Activated CD8-positive, alpha-beta memory T cell treated with anti-CD3 and anti-CD28 coated beads, Interleukin-2, amount 50 U/mL, for 48 hours (primary cell): ENCODE measurements at regions not wholly inside any gene's neighbourhood (a gene's known extent, or its start where the extent isn't known, plus 50 kb on each side); places are given as distances from the start of the nearest gene placed in this dataset.

Experiments
- DNase-seq: peaks from one replicate; pipeline ENCODE4 v3.0.0-alpha.2; 2020

- DNase-seq: no peak
Observed at GRCh38 chr1:208552928-208553327, 308.7 kb upstream of the PLXNA2 start.

- no peak for DNase-seq
Observed at GRCh38 chr1:208556461-208556860, 312.3 kb upstream of the PLXNA2 start.

- DNase-seq: no peak
Observed at GRCh38 chr1:208557046-208557722, 313.0 kb upstream of the PLXNA2 start.

DNA sequence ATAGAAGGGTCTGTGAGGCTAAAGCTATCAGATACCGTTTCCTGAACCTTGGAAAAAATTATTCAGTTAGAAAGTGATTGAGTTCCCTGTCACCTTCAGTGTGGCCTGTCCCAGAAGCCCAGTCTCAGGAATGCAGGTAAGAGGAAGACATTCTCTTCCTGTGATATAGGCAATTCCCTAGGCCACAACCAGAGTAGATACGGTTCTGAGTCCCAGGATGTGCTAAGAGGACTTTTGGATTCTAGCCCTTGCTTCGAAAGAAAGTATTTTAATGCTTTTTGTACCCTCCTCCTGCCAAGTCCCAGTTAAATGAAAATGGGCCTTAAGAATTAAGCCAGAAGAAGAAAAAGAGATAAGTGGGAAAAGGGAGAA is 313.5 kb upstream of the PLXNA2 start:
- no peak for DNase-seq

DNA sequence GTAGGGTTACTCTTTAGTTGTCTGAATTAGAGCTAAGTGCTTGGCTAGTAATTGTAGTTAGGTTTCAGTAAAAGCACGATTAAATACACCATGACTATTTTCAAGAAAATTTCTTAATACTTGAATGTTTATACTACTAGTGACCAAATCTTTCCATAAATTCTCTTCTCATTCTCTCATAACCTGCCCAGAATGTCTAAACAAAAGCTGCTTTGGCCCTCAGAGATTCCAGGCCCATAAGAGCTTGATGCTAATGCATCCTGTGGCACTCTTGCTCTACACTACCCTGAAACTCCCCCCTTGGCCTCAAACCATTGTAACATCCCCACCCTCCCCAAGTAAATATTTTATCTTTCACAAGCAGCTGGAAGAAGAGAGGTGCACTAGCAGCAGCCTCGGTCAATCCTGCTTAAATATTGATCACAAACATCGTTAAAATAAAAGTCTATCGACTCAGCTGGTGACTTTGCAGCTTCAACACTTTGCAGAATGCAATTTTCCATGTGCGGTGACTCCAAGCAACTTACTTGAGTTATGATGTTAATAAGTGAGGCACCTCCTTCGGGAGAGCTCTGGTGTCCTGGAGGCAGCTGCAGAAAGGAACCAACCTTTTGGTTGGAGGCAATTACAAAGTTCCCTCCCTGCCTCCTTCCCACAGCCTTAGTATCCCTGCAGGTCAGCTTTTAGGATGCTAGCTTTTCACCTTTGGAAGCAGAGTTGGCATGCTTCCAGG is 315.6 kb upstream of the PLXNA2 start:
- DNase-seq: no peak

- DNase-seq: no peak
Observed at GRCh38 chr1:208562151-208562960, 318.2 kb upstream of the PLXNA2 start.

DNA sequence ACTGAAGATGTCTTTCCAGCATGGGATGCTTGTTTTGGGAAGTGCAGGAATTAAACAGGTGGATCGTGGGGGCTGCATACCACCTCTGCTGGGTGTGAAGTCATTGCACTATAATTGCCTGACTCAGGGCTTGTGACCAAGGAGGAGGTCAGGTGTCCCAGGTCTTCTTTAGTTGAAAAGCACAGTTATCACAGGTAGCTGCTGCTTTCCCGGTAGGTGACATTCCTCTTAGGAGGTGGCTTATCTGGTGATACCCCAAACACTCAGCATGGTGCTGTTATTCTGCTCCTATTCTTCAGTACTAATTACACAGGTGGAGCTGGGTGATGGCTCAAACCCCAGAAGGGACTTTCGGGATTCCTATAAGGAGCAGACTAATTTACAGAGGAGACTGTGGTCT is 320.3 kb upstream of the PLXNA2 start:
- DNase-seq: no peak

GRCh38 chr1:208565756-208566440 is 321.7 kb upstream of the PLXNA2 start:
- no peak for DNase-seq

DNA sequence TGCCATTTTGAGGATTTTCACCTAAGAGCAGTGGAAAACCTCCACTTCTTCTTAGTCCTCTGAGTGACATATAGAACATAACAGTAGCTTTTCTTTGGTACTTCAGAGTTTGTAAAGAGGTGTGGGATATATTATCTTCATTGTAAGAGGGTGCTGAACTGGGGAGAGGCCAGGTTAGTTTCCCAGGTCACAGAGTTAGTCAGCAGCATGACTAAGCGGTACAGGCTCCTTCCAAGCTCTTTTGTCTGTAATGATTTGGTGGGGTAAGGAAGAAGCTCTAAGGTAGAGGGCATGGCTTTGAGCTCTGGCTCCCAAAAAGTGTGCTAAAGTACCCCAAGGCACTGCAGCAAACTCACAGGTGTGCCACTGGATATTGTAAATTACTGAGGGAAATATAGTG is 325.0 kb upstream of the PLXNA2 start:
- no peak for DNase-seq

DNA sequence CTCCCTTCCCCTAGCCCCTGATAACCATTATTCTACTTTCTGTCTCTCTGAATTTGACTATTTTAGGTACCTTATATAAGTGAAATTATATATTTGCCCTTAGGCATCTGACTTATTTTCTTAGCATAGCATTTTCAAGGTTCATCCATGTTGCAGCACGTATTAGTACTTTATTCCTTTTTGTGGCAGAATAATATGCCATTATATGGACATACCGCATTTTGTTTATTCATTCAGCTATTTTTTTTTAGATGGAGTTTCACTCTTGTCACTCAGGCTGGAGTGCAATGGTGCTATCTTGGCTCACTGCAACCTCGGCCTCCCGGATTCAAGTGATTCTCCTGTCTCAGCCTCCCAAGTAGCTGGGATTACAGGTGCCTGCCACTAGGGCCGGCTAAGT is 326.2 kb upstream of the PLXNA2 start:
- DNase-seq: no peak

- no peak for DNase-seq
Observed at GRCh38 chr1:208576425-208576824, 332.2 kb upstream of the PLXNA2 start.

- DNase-seq: no peak
Observed at GRCh38 chr1:208577381-208577905, 333.3 kb upstream of the PLXNA2 start.

- DNase-seq: no peak
Observed at GRCh38 chr1:208581209-208581608, 337.0 kb upstream of the PLXNA2 start.

- no peak for DNase-seq
Observed at GRCh38 chr1:208581667-208582066, 337.5 kb upstream of the PLXNA2 start.

- DNase-seq: no peak
Observed at GRCh38 chr1:208584167-208584755, 340.1 kb upstream of the PLXNA2 start.

GRCh38 chr1:208587110-208587509 is 342.9 kb upstream of the PLXNA2 start:
- DNase-seq: no peak

- DNase-seq: no peak
Observed at GRCh38 chr1:208593306-208594006, 349.3 kb upstream of the PLXNA2 start.

- no peak for DNase-seq
Observed at GRCh38 chr1:208595236-208595635, 351.1 kb upstream of the PLXNA2 start.

DNA sequence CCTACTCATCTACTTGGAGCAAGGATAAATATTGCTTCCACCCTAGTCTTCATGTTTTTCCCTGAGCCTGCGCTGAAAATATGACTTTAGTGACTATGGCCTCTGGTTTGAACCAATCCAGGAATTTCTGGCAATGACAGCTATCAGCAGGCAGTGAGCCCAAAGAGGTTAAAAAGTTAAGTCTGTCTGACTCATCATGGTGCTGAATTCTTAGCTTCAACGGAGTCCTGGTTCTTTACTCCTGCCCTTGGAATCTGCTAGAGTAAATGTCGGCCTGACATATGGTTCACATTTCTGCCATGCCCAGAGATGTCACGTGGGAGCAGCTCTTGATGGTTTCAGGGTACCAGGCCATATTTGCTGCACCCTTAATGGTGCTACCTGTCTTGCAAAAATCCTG is 351.6 kb upstream of the PLXNA2 start:
- no peak for DNase-seq

- DNase-seq: no peak
Observed at GRCh38 chr1:208597571-208597970, 353.4 kb upstream of the PLXNA2 start.

DNA sequence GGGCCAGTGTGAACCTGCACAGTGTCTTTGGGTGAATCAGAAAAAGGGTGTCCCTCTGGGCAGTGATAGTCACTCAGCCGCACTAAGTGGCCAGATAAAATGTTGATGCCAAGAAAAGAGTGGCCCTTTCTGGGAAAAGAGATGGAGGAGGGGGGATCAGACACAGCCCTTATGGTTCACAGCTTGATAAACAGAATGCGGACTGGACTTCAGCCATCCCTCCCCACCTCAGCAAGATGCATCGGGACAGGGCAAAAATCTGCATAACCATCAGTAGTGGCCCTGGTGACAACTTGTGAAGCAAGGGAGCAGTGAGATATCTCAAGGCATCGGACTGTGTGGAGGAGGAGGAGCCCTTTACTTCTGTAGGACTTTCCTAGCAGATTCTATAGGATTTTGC is 353.8 kb upstream of the PLXNA2 start:
- DNase-seq: no peak

- DNase-seq: no peak
Observed at GRCh38 chr1:208599063-208599462, 354.9 kb upstream of the PLXNA2 start.
